ENCODE measurements at regions not wholly inside any gene's neighbourhood (a gene's known extent, or its start where the extent isn't known, plus 50 kb on each side); places are given as distances from the start of the nearest gene placed in this dataset.
"Not testable (repeated sequence)": the region's sequence is repeated elsewhere in the genome, so short reads cannot be mapped to it uniquely, and the experiment has no call there.

DNA sequence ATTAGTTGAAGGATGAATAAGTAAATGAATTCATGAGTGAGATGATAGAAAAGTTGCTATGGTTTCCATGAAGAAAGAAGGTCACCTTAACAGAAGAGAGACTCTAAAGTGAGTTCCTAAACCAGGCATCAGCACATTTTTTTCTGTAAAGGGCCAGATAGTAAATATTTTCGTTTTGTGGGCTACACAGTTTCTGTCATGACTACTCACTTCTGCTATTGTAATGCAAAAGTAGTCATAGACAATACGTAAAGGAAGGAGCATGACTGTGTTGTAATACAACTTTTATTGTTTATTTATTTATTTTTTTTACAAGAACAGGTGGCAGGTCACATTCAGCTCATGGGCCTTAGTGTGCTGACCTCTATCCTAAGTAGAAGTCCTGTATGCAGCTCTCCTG, 426.1 kb upstream of the DYNLRB2 start:
- in situ Hi-C loops (cut with MboI; ENCODE audit: low pct_unique_long_range_greater_than_20kb, low sequenced_read_pairs), result no loop called here
- DNase-seq, result no peak

DNA sequence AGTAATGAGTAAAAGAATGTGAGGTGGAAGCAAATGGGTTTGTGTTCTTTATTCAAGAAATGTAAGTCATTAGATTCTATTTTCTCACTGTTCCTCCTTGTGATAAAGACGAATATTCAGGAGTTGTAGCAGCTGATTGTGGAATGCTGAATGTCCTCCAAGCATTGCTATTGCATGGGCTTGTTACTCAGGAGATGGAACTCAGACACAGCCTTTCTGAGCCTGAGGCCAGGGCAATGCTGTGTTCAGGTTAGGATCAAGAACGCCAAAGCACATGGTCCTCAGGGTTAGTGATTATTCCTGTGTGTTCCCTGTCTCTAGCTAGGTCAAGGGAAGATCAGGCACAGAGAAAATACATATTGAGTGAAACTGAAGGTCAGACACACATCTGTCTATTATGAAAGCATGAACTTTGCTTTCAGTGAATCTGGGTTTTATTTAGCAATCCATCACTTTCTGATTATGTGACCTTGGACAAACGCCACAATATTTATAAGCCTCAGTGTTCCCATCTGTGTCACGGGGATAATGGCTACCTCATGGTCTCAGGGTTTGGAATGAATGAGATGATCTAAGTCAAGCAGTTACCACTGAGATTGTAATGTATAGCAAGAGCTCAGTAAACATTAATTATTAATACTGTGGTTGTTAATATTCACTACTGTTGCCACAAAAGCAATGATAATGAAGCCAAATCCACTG, 426.8 kb upstream of the DYNLRB2 start:
- no peak for DNase-seq
- in situ Hi-C loops (cut with MboI; ENCODE audit: low pct_unique_long_range_greater_than_20kb, low sequenced_read_pairs), result no loop called here

DNA sequence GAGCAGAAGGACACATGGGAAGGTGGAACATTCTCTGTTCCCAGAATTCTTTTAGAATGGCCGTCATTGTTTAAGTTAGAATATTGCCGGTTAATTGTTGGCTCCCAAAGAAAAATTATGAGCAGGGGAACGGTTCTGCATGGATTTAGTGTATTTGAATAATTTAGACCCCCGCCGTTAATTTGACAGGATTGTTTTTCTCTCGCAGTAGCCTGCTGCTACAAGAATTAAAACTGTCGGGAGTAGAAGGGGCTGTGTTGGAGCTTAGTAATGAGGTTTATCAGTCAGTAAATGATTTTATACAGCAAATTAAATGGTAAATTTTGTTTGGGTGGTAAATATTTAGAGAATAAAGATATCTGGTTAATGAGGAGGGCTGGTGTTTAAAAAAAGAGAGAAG, 431.2 kb upstream of the DYNLRB2 start:
- DNase-seq, result no peak
- in situ Hi-C loops (cut with MboI; ENCODE audit: low pct_unique_long_range_greater_than_20kb, low sequenced_read_pairs), result no loop called here

DNA sequence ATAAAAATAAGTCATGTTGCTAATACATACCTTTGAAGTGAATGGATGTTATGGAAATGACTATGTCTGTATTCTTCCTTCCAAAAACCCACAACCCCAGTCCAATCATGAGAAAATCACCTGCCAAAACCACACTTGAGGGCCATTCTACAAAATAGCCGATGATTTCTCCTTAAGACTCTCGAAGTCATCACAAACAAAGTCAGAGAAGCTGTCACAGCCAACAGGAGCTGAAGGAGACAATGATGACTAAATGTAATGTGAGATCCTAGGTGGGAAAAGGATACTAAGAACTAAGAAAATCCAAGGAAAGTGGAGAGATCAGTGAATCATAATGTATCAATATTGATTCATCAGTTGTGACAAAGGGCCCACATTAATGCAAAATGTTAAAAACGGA, 432.9 kb upstream of the DYNLRB2 start:
- in situ Hi-C loops (cut with MboI; ENCODE audit: low pct_unique_long_range_greater_than_20kb, low sequenced_read_pairs), result no loop called here

DNA sequence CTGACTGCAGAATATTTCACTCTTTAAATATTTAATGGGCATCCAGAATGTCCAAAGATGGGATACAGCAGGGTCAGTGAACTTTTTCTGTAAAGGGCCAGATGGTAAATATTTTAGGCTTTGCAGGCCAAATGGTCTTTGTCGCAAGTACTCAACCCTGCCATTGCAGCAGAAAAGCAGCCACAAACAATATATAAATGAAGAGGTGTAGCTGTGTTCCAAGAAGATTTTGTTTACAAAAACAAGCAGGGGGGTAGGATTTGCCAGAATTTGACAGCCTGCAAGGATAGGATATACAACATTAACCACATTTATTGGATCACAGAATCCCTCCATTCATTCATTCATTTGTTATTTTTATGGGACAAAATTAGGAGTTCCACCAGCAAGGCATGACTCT, 435.0 kb upstream of the DYNLRB2 start:
- no peak for DNase-seq
- in situ Hi-C loops (cut with MboI; ENCODE audit: low pct_unique_long_range_greater_than_20kb, low sequenced_read_pairs), result no loop called here

More for the DNA sequence above, 432.9 kb upstream of the DYNLRB2 start:
- DNase-seq, result no peak

DNA sequence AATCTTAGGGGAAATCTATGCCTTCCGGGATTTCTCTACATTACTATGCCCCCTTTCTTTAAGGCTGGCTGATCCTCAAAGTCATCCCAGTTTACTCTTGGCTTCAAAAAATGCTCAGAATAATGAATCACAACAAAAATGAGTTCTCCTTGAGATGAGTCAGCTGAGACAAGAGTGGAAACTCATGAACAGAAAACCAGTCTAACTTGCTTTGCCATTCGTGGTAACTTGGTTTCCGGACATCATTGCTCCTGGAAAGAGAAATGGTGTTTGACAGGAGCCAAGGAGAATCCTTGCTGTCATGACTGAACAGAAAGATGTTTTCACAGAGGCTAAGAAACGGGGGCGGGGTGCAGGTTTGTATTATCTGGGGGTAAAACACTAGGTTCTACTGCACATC, 435.6 kb upstream of the DYNLRB2 start:
- in situ Hi-C loops (cut with MboI; ENCODE audit: low pct_unique_long_range_greater_than_20kb, low sequenced_read_pairs), result no loop called here
- DNase-seq, result no peak

DNA sequence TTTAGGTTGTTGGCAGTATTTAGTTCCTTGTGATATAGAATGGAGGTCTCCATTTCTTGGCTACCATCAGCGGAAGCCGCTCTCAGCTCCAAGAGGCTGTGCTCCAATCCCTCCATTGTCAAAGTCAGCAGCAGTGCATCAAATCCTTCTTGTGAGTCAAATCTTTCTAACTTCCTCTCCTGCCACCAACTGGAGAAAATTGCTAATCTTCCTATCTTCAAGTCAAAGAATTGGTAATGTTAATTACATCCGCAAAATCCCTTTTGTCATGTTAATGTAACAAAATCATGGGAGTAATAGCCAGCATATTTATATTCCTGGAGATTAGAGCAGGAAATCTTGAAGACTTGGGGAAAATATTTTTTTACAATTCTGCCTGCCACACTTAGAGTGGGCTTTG, 436.4 kb upstream of the DYNLRB2 start:
- no peak for DNase-seq
- in situ Hi-C loops (cut with MboI; ENCODE audit: low pct_unique_long_range_greater_than_20kb, low sequenced_read_pairs), result no loop called here

DNA sequence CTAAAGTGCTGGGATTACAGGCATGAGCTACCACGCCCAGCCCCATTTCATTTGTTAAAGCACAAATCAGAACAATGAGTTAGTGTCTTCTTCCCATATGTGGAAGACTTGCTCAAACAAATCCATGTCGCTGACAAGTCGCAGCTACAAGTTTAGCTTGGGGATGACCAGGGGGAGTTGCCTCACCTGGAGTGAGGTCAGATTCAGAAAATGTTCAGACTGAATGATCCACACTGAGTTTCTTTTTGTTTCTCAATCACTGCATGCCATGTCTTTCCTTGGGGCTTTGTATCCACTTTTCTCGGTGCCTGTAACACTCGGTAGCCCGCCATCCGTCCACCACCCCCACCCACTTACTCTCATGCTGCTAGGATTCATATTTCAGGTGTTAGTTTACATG, 437.3 kb upstream of the DYNLRB2 start:
- no peak for DNase-seq
- in situ Hi-C loops (cut with MboI; ENCODE audit: low pct_unique_long_range_greater_than_20kb, low sequenced_read_pairs), result no loop called here

DNA sequence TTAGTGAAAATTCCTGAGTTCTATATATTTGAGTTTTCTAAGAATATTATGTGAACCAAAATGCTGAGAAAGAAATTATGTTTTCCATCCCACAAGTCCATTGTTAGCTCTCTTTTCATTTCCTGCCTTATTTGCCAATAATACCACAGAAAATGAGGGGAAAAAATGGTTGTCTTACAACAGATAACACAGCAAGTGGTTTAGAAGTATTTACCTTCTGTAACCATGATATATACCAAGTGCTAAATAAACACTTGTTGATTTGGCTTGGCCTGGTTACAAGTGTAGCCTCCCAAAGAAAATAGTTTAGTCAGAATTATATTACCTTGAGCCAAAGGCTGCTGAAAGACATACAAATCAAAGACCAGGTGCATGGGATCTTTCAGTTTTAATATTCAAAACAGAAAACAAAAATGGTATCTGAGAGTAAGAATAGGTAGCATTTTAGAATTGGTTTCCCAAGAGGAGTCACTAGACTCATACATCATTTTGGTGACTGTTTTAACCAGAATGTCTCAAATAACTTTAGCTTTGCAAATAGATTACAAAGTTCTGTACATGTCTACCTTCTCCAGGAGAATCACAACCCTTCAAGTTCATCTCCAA, 439.8 kb upstream of the DYNLRB2 start:
- in situ Hi-C loops (cut with MboI; ENCODE audit: low pct_unique_long_range_greater_than_20kb, low sequenced_read_pairs), result no loop called here

DNA sequence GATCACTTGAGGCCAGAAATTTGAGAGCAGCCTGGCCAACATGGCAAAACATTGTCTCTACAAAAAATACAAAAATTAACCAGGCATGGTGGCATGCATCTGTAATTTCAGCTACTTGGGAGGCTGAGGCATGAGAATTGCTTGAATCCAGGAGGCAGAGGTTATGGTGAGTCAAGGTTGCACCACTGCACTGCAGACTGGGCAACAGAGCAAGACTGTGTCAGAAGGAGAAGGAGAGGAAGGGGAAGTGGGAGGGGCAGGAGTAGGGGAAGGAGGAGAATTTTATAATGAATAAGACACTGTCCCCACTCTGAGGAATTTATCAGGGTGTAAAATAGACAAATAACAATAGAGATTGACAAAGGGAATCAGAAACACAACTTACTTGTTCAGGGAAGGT, 440.6 kb upstream of the DYNLRB2 start:
- no peak for DNase-seq
- in situ Hi-C loops (cut with MboI; ENCODE audit: low pct_unique_long_range_greater_than_20kb, low sequenced_read_pairs), result no loop called here

More for the DNA sequence above, 439.8 kb upstream of the DYNLRB2 start:
- no peak for DNase-seq

DNA sequence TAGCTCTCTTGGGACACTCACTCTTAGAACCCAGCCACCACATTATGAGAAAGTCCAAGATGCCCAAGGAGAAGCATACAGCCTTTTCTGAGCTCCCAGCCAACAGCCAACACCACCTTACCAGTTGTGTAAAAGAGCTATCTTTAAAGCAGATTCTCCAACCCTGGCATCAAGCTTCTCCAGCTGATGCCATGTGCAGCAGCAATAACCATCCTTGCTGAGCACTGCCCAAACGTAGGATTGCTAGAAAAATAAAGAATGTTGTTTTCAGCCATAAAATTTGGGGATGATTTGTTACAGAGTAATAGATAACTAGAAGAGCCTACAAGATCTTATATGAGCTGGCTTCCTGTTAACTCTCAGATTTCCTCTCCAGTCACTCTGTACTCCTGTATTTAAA, 443.7 kb upstream of the DYNLRB2 start:
- in situ Hi-C loops (cut with MboI; ENCODE audit: low pct_unique_long_range_greater_than_20kb, low sequenced_read_pairs), result no loop called here
- DNase-seq, result no peak

DNA sequence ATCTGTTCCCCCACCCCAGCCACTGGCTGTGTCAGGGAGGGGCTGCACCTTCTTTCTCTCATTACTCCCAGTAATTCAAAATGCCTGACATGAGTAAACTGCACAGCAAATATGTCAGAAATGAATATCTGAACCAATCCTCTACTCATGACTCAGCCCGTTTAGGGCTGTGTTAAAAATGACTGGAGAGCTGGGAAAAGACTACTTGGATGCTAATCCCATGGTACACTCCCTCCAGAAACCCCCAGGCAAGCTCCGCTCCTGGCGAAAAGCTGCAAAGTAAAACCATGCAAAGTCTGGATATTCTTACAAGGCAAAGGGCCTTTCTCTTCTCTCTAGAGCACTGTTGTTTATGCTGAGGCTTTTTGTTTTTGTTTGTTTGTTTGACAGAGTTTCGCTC, 448.1 kb upstream of the DYNLRB2 start:
- in situ Hi-C loops (cut with MboI; ENCODE audit: low pct_unique_long_range_greater_than_20kb, low sequenced_read_pairs), result no loop called here
- DNase-seq, result no peak

DNA sequence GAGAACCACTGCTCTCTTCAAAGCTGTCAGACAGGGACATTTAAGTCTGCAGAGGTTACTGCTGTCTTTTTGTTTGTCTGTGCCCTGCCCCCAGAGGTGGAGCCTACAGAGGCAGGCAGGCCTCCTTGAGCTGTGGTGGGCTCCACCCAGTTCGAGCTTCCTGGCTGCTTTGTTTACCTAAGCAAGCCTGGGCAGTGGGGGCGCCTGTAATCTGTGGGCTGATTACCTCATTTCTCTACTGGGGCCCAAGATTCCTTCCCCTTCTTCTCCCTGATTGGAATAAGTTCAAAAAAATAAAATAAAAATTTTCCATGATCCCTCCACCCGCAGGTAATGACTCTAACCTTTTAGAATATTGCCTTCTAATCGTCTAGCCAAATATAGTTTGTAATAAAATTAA, 449.3 kb upstream of the DYNLRB2 start:
- DNase-seq; in situ Hi-C loops (cut with MboI; ENCODE audit: low pct_unique_long_range_greater_than_20kb, low sequenced_read_pairs): not testable (repeated sequence)

DNA sequence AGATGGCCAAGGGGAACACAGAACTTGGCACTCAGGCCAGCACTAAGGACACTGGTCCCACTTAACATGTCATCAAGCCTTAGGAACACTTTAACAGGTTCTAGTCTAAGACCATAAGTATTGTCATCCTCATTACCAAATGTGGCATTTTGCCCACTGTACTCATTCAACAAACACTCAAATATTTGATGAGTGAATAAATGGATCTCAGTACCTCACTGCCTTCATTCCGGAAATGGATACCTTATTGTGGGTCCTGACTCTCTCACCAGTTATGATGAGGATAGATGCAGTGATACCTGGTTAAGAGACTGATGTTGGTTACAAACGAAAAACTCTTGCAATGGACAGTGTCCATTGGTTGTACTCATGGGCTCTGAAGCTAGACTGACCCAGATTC, 455.2 kb upstream of the DYNLRB2 start:
- in situ Hi-C loops (cut with MboI; ENCODE audit: low pct_unique_long_range_greater_than_20kb, low sequenced_read_pairs), result no loop called here

DNA sequence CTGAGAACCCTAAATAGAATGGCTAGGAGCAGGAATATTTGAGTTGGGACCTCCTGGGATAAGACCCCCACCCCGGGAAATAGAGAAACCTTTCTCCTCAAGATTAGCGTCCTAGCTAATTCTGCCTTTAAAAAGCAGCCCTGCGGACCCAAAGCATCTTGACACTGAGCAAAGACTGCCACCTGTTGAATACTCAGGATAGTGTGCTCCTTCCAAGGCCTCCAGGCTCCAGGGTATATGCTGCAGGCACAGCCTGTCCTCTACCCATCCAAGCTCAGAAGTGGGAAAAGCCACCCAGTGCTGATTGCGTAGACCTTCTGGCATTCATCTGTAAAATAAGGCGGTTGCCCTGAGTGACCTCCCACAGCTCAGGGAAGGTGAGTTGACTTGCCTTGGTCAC, 456.2 kb upstream of the DYNLRB2 start:
- in situ Hi-C loops (cut with MboI; ENCODE audit: low pct_unique_long_range_greater_than_20kb, low sequenced_read_pairs), result no loop called here

More for the DNA sequence above, 455.2 kb upstream of the DYNLRB2 start:
- DNase-seq, result no peak

DNA sequence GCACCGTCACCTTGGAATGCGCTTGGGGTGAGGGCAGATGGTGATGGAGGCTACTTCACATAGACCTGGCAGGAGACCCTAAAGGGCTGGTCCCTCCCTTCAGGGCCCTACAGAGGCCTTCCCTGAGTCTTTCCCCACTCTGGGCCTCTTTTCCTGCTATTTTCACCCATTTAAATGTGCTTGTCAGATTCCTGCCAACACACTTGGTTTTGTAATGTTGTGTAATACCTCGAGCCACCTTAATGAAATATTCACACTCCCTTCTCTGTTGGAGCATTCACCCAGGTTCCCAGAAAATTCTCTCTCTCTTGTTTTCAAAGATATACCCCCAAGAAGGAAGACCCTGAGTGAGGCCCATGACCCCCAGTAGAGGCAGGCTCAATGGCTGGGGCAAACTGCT, 456.6 kb upstream of the DYNLRB2 start:
- in situ Hi-C loops (cut with MboI; ENCODE audit: low pct_unique_long_range_greater_than_20kb, low sequenced_read_pairs), result no loop called here
- DNase-seq, result no peak

More for the DNA sequence above, 456.2 kb upstream of the DYNLRB2 start:
- DNase-seq, result no peak

DNA sequence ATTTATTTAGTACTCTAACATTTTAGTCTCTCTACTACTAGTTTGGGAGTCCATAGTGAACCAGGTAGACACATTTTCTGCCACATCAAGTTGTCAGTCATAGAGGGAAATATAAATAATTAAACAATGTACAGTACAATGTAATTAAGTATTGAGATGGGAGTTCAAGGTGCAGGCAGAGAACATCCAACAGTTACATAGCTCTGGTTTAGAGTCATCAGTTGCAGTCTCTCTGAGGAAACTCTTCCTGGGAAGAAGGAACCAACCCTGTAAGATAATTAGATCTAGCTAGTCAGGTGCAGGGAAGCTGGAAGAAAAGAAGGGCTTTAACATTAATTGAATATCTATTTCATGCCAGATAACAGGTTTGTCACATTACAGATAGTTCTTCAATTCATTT, 457.9 kb upstream of the DYNLRB2 start:
- DNase-seq, result no peak
- in situ Hi-C loops (cut with MboI; ENCODE audit: low pct_unique_long_range_greater_than_20kb, low sequenced_read_pairs), result no loop called here

DNA sequence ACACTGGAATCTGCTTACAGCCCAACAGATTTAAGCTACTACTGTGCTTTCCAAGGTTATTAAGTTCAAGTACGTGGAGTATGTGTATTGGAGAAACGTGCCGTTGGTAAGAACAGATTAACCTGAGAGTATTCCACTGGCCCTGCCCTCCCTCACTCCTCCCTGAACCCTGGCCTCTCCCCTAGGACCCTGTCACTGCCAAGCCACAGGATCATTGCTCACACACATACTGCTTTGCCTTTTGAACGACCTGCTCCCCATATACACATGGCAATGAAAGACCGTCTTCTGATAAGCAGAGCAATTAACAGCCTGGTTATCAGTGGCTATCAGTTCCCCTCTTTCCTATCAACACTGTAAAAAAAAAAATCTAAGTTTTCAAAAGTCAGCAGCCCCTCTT, 458.9 kb upstream of the DYNLRB2 start:
- in situ Hi-C loops (cut with MboI; ENCODE audit: low pct_unique_long_range_greater_than_20kb, low sequenced_read_pairs), result no loop called here
- DNase-seq, result no peak

DNA sequence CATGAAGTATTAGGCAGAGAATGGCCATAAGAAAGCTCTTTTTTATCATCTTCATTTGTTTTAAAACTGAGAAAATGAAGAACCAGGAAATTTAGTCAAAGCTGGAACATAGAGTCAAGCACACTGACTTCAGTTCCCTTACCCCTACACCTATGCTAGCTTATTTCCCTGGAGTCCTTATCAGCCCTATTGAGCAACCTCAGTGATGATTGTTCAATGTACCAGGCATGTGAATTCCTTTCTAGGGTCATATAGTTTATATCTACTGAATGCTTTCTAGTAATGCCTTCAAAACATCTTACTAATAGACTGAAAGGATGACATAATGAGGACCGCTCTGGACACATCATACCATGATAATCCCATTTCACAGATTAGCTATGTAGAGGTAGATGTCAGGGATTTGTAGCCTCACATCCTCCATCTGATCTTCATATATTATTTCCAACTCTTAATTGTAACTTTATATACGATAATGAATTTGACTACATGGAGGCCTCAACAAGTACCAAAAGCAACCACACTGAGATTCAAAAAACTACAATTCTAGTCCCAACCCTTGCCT, 460.4 kb upstream of the DYNLRB2 start:
- in situ Hi-C loops (cut with MboI; ENCODE audit: low pct_unique_long_range_greater_than_20kb, low sequenced_read_pairs), result no loop called here
- DNase-seq, result no peak

DNA sequence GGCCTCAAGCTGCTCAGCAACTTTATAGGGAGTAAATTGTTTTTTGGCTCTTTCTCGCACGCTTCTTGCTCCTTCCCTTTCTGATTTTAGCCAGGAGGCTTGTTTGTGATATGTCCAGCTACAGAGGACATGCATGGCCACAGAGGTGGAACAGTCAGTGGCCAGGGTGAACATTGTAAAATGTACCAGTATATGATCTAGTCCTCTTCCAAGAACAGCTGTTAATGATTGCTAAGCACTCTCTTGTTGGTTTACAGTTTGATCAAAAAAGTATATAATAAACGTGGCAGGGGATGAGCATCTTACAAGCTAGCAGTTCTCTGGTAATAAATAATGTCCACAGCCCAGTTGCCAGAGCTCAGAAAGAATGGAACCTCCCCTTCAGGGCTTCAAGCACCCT, 461.7 kb upstream of the DYNLRB2 start:
- in situ Hi-C loops (cut with MboI; ENCODE audit: low pct_unique_long_range_greater_than_20kb, low sequenced_read_pairs), result no loop called here
- no peak for DNase-seq

DNA sequence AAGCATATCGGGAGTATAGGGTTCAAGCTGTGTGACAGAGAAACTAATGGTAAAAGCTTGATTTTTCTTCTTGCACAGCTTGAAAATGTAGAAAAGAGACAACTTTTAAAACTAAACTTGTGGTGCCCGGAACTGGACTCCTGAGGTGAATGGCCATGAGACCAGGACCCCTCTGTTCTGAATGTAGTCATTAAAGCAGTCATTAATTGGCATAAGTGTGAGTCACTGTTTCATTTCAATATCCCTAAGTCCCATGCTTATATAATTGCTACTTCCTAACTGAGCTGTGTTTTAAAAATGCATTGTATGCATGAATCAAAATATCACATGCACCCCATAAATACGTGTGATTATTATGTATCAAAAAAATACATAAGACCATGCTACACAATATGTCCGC, 463.1 kb upstream of the DYNLRB2 start:
- no peak for DNase-seq
- in situ Hi-C loops (cut with MboI; ENCODE audit: low pct_unique_long_range_greater_than_20kb, low sequenced_read_pairs), result no loop called here
